Fibroblast of pulmonary artery (primary cell): ENCODE measurements at regions not wholly inside any gene's neighbourhood (a gene's known extent, or its start where the extent isn't known, plus 50 kb on each side); places are given as distances from the start of the nearest gene placed in this dataset.

Experiments used
- DNase-seq: peaks from one replicate; pipeline ENCODE4 v3.0.0-alpha.2; 2010; ENCODE audit warnings: low read depth
- H3K4me3 ChIP-seq: replicated peaks from 2 replicates; pipeline ENCODE4 v1.5.1; 2011; ENCODE audit warnings: low read depth, mild to moderate bottlenecking, control low read depth, low read length, moderate library complexity
- TF ChIP-seq, protein P1 (sequence below): IDR thresholded peaks from 2 replicates; pipeline ENCODE4 v1.5.1; 2011; ENCODE audit warnings: mild to moderate bottlenecking, control low read depth, low read length, inconsistent platforms; ENCODE audit errors: missing control alignments

DNA sequence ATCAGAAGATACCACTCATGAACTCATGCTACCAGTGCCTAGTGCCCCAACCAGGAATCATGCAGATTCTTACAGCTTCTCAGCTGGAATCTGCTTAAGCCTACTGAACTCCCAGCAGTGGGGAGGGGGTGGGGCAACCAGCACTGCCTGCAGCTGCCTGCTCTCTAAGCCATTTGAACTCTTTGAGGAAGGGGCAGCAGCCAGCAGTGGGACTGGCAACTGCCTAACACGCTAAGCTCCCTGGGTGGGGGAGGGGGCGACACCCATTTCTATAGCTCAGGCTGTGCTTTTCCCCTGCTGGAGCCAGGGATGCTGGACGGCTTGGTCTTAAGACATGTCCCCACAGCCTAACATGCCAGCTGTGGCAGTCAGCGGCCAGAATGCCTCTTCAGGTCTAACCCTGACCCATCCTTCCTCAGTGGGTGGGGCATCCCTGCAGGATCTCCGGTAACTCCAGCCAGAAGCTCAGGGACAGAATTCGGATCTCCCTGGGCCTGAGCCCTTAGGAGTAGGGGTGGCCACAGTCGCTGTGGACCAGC, 889.7 kb downstream of the CDH9 start:
- TF ChIP-seq, protein P1, sequence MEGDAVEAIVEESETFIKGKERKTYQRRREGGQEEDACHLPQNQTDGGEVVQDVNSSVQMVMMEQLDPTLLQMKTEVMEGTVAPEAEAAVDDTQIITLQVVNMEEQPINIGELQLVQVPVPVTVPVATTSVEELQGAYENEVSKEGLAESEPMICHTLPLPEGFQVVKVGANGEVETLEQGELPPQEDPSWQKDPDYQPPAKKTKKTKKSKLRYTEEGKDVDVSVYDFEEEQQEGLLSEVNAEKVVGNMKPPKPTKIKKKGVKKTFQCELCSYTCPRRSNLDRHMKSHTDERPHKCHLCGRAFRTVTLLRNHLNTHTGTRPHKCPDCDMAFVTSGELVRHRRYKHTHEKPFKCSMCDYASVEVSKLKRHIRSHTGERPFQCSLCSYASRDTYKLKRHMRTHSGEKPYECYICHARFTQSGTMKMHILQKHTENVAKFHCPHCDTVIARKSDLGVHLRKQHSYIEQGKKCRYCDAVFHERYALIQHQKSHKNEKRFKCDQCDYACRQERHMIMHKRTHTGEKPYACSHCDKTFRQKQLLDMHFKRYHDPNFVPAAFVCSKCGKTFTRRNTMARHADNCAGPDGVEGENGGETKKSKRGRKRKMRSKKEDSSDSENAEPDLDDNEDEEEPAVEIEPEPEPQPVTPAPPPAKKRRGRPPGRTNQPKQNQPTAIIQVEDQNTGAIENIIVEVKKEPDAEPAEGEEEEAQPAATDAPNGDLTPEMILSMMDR = no peak

DNA sequence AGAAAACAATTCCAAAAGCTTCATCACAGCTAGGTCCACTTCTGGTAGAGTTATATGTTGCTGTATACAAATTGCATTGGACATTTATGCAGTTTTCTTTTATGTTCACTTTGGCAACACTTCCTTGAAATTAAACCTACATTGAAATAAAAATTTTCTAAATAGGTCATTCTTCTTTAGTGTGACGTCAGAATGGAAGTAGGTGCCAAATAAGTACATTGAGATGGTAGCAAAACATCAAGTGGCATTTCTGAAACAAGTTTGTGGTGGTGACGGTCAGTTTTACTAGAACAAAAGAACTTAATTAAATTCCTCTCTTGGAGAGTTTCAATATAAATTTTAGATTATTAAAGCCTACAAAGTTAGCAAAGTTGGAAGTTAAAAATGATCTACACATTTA, 895.1 kb downstream of the CDH9 start:
- no peak for DNase-seq
- no peak overlapping the region for H3K4me3 ChIP-seq
- TF ChIP-seq, protein P1 = no peak

More for the DNA sequence above, 889.7 kb downstream of the CDH9 start:
- H3K4me3 ChIP-seq = no peak overlapping the region
- no peak for DNase-seq

DNA sequence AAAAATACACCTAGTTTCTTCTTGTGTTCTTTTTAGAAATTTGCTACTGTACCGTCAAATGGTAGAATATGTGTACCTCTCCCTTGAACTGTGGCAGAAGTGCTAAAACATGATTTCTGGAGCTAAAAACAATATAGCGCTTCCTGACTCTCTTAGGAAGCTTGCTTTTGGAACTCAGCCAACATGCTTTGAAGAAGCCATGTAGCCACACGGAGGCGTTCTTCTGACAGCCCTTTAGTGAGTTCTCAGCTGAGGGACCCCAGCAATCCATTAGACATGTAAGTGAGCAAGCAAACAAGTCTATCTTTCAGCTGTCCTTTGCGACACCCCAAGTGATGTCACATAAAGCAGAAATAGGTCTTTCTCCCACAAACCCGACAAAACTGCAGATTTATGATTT, 917.0 kb downstream of the CDH9 start:
- H3K4me3 ChIP-seq = no peak overlapping the region
- DNase-seq = no peak
- TF ChIP-seq, protein P1 = no peak

DNA sequence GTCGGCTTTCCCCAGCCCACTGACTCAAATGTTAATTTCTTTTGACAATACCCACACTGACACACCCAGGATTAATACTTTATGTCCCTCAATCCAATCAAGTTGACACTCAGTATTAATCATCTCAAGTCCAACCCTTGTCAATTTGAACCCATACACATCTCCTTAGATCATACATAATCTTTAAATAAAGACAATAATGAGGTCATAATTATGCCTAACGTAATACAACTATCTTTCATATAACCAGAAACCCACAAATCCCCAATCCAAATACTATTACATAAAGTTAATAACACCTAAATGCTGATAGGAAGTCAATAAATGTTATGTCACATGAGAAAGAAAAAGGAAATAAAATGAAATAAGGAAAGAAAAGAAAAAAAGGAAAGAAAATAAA, 934.2 kb downstream of the CDH9 start:
- TF ChIP-seq, protein P1 = no peak
- no peak overlapping the region for H3K4me3 ChIP-seq
- no peak for DNase-seq

DNA sequence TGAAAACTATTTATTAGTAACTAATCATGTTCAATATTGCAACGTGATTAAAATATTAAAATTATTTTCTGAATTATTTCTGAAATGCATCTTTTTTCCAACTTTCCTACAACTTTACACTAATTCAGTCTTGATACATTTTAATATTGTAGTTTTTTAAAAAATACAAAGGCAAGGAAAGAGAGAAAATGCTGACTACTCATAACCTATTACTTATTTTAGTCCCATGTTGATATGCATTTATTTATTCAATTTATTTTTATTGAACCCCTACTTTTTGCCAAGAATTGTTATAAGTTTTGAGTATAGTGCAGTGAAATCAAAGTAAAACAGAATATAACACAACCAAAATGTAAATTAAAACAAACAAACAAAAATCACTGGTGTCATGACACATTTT, 978.2 kb downstream of the CDH9 start:
- no peak overlapping the region for H3K4me3 ChIP-seq
- TF ChIP-seq, protein P1 = no peak
- DNase-seq = no peak

DNA sequence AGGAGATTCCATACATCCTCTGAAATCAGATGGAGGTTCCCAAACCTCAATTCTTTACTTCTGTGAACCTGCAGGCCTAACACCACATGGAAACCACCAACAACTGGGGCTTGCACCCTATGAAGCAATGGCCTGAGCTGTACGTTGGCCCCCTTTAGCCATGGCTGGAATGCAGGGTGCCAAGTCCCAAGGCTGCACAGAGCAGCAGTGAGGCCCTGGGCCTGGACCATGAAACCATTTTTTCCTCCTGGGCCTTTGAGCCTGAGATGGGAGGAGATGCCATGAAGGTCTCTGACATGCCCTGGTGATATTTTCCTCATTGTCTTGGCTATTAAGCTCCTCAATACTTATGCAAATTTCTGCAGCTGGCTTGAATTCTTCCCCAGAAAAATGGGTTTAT, 983.8 kb downstream of the CDH9 start:
- no peak for DNase-seq
- TF ChIP-seq, protein P1 = no peak
- no peak overlapping the region for H3K4me3 ChIP-seq

DNA sequence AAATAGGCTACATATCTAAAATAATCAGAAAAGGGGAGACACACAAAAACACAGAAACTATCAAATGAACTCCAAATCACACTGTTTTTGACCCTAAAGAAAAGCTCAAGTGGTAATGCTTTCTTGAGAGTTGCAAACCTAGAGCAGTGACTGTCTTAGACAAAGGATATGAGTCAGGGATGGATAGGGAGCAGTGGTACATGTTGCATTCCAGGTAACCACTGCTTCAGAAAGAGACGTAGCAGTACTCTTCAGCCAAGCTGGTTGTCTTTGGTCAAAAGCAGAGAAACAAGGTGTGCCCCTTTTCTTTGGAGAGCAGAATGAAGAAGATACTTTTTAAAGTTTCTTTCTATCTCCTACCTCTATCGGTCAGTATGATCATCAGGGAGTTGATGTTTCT, 1003.6 kb downstream of the CDH9 start:
- H3K4me3 ChIP-seq = no peak overlapping the region
- TF ChIP-seq, protein P1 = no peak
- no peak for DNase-seq
